Retinal pigment epithelial cell (primary cell): ENCODE measurements at regions not wholly inside any gene's neighbourhood (a gene's known extent, or its start where the extent isn't known, plus 50 kb on each side); places are given as distances from the start of the nearest gene placed in this dataset.
A peak's percentile ranks its signal among the peaks of the same experiment; 100 is the strongest.

ENCODE experiments used
- DNase-seq: peaks from one replicate; pipeline ENCODE4 v3.0.0-alpha.2; 2010; ENCODE audit warnings: low read depth
- H3K4me3 ChIP-seq: 2 replicates; pipeline ENCODE4 v1.5.1; 2011; ENCODE audit warnings: mild to moderate bottlenecking, low read length, control low read depth, moderate library complexity
- TF ChIP-seq, protein P1 (sequence below): conservative IDR thresholded peaks from 2 replicates; pipeline ENCODE4 v1.5.1; 2011; ENCODE audit warnings: low read depth, low read length, control low read depth, inconsistent platforms

DNA sequence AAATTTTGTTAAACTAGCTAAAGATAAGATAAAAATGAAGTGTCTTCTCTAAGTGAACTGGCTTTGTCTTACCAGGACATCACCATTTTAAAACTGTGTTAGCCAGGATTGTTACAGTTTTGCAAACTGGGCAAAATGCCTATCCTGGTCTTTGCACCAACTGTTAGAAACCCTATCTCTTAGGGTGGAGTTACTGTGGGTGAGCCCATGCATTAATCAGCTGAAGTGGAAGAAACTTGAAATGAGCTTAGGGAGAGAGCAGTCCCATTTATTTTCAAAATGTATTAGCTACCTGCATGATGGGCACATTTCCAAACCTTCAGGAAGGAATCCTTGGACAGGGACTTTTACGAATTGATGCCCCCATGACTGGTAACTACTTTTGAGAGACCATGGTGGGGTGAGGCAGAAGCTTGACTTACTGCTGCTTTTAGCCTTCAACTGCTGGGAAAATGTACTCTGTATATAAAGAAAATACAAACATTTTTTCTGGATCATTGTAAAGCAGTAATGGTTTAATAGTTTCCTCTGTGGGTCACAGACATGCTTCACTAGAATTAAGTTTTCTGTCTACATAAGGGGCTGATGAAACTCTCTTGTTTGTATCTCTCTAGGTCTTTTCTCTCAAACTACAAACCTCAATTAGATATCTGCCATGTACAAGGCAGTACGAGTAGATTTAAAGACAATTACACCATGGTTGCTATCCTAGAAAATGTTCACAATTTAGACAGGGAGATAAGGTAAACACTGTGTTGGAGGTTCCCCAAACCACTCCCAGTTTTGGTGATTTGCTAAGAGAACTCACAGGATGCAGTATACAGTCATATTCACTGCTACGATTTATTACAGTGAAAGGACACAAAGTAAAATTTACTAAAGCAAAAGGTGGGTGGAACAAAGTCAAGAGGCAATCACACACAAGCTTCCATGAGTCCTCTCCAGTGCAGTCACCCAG lies 321.4 kb upstream of the MMADHC start:
- H3K4me3 ChIP-seq = no peak overlapping the region
- TF ChIP-seq, protein P1, sequence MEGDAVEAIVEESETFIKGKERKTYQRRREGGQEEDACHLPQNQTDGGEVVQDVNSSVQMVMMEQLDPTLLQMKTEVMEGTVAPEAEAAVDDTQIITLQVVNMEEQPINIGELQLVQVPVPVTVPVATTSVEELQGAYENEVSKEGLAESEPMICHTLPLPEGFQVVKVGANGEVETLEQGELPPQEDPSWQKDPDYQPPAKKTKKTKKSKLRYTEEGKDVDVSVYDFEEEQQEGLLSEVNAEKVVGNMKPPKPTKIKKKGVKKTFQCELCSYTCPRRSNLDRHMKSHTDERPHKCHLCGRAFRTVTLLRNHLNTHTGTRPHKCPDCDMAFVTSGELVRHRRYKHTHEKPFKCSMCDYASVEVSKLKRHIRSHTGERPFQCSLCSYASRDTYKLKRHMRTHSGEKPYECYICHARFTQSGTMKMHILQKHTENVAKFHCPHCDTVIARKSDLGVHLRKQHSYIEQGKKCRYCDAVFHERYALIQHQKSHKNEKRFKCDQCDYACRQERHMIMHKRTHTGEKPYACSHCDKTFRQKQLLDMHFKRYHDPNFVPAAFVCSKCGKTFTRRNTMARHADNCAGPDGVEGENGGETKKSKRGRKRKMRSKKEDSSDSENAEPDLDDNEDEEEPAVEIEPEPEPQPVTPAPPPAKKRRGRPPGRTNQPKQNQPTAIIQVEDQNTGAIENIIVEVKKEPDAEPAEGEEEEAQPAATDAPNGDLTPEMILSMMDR = no peak
- DNase-seq = no peak

DNA sequence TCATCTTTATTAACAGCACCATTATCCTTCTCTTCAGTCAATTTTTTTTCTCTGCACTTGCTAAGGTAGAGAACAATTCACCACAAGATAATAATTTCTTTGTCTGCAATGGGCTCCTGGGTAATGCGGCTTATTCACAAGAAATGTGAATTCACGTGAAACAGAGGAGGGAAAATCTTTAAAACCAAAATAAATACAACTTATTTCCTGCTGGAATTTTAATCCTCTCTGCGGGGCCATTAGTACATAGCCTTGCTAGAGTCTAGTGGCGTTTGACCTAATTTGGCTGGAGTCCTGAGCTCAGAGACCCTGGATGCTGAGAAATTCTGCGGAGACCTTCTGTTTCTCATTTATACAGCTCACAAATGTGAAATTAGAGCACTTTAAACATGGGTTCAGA lies 319.3 kb upstream of the MMADHC start:
- no peak overlapping the region for H3K4me3 ChIP-seq
- TF ChIP-seq, protein P1 = no peak
- DNase-seq = peak; percentile 85

DNA sequence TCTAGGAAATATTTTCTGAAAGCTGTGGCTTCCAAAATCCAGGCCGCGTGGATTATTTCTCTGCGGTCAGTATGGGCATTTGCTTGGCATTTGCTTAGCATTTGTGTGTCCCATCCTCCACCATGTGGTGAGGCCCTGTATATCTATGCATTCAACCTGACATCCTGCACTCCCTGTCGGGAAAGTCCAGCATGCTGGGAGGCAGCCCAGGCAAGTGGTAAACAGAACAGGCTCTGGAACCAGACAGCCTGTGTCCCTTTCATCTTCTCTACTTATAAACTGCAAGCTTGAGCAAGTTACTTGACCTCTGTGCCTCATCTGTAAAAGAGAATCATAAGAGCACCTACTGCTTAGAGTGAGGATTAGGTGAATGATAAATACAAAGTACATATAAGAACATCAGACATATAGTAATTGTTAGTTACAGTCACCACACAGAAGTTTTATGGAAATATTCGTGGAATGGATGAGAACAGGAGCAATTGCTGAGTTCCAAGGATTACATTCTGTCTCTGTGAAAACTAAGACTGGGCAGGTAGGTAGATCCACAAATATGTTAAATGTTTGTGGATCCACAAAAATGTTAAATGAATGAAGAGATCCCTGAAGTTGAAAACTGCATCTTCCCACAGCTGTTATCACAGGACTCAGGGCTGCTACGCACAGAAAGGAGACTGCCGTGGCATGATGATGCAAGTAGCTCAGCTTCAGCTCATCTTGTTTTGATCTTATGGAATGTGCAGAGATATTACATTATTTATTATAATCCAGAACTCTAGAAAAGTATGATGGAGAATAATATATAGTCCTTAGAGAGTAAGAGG lies 317.0 kb upstream of the MMADHC start:
- TF ChIP-seq, protein P1 = no peak
- DNase-seq = no peak

DNA sequence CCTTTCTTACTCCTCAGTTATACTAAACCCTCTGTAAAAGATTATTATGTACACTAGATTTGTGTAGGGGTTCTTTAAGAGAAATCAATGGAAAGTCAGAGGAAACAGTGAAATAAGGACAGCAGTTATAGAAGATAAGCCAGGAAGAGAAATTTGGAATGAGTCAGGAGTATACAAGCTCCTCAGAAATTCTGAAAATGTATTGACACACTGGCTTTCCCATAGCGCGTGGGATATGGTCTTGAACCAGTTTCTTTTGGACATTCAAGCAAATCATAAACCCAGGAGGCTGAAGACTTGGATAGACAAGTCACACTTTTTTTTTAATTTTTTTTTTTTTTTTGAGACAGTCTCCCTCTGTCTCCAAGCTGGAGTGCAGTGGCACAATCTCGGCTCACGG lies 316.1 kb upstream of the MMADHC start:
- TF ChIP-seq, protein P1 = no peak
- no peak for DNase-seq
- H3K4me3 ChIP-seq = no peak overlapping the region

More for the DNA sequence above, 317.0 kb upstream of the MMADHC start:
- H3K4me3 ChIP-seq = no peak overlapping the region

DNA sequence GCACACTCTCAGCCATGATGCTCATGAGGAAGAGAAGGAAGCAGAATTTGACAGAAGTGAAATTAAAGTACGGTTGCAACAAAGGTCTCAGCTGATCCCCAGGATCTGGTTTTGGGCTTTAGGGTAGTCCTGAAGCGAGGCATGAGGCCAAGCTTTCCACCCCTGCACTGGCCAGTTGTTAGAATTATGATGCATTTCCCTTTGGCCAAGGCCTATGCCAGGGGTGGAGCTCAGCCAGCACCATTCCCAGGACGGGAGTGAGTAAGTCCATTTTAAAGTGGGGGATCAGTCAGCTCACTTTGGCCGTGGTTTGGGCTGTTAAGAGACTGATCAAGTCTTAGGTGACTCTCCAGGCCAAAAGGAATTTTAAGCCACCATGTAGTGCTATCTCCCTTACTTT lies 314.5 kb upstream of the MMADHC start:
- DNase-seq = no peak
- TF ChIP-seq, protein P1 = no peak

DNA sequence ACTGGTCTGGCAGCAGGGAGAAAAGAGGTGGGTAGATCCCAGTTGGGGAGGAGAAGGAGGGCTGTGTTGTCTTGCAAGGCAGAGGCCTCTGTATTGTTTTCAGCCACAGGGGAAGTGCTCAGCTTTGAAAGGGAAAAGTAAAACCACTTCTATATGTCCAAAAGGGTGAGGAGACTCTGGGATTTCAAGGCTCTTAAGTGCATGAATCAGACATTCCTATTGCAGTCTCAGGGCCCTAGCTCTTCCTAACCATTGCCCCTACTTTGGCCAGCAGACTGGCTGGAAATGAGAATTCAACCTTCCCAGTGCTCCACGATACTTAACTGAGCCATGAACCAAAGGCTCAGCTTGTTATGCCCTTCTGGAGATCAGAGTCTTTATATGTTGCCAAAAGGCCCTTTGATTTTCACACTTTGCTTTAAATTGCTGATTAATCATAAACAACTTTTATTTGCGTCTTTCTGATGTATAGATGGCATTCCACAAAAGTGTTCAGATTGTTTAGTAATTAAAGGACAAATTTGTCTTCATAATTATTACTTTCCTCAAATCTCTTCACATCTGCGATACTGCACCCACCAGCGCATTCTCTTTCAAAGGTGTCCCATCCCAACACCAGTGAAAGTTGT lies 313.8 kb upstream of the MMADHC start:
- no peak for DNase-seq
- TF ChIP-seq, protein P1 = no peak
- no peak overlapping the region for H3K4me3 ChIP-seq

More for the DNA sequence above, 314.5 kb upstream of the MMADHC start:
- H3K4me3 ChIP-seq = no peak overlapping the region
